Ascending aorta (tissue), 2 donors: ENCODE measurements at regions not wholly inside any gene's neighbourhood (a gene's known extent, or its start where the extent isn't known, plus 50 kb on each side); places are given as distances from the start of the nearest gene placed in this dataset.

Experiments used
- DNase-seq, 2 donors: peaks; one replicate each; pipeline ENCODE4 v3.0.0-alpha.2; 2019; ENCODE audit warnings: low spot score in 2 of 2
- H3K27ac ChIP-seq, 2 donors: fragments of 200-600 bp; sonication (generic); one replicate each; pipeline ENCODE4 v1.5.1; 2016 to 2017; ENCODE audit warnings: mild to moderate bottlenecking in 1 of 2
- H3K27me3 ChIP-seq: fragments of 200-600 bp; sonication (generic); one replicate; pipeline ENCODE4 v1.5.1; 2017
- H3K36me3 ChIP-seq, 2 donors: fragments of 200-600 bp; sonication (generic); one replicate each; pipeline ENCODE4 v1.5.1; 2016
- H3K4me1 ChIP-seq, 2 donors: fragments of 200-600 bp; sonication (generic); one replicate each; pipeline ENCODE4 v1.5.1; 2016 to 2017; ENCODE audit warnings: mild to moderate bottlenecking in 1 of 2
- H3K4me3 ChIP-seq, 2 donors: fragments of 200-600 bp; sonication (generic); one replicate each; pipeline ENCODE4 v1.5.1; 2016 to 2017; ENCODE audit warnings: mild to moderate bottlenecking in 1 of 2
- H3K9me3 ChIP-seq, 2 donors: fragments of 200-600 bp; sonication (generic); one replicate each; pipeline ENCODE4 v1.5.1; 2016
- intact Hi-C: fragments of 100-400 bp; cut with DNase I; formaldehyde crosslinking; loops from one replicate; pipeline ENCODE4 v1.15.1; 2023
- TF ChIP-seq, protein P1 (sequence below), 3 experiments: fragments of 200-600 bp in 2 of 3; fragments of 450-650 bp in 1 of 3; sonication (generic) in 2 of 3; IDR thresholded peaks; one replicate each; pipeline ENCODE4 v1.5.1; 2016 to 2019; ENCODE audit warnings: antibody characterized with exemption in 3 of 3, mild to moderate bottlenecking in 1 of 3, moderate library complexity in 1 of 3

GRCh38 chr10:30215141-30215540 lies 133.9 kb downstream of the MTPAP start:
- TF ChIP-seq, protein P1, sequence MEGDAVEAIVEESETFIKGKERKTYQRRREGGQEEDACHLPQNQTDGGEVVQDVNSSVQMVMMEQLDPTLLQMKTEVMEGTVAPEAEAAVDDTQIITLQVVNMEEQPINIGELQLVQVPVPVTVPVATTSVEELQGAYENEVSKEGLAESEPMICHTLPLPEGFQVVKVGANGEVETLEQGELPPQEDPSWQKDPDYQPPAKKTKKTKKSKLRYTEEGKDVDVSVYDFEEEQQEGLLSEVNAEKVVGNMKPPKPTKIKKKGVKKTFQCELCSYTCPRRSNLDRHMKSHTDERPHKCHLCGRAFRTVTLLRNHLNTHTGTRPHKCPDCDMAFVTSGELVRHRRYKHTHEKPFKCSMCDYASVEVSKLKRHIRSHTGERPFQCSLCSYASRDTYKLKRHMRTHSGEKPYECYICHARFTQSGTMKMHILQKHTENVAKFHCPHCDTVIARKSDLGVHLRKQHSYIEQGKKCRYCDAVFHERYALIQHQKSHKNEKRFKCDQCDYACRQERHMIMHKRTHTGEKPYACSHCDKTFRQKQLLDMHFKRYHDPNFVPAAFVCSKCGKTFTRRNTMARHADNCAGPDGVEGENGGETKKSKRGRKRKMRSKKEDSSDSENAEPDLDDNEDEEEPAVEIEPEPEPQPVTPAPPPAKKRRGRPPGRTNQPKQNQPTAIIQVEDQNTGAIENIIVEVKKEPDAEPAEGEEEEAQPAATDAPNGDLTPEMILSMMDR (IDR thresholded peaks at IDR 0.05): no peak
- Histone ChIP-seq H3K4me3 (no peak overlapping the region), H3K27ac (peak overlapping the region in 1 of 2 donors; percentile 3)

DNA sequence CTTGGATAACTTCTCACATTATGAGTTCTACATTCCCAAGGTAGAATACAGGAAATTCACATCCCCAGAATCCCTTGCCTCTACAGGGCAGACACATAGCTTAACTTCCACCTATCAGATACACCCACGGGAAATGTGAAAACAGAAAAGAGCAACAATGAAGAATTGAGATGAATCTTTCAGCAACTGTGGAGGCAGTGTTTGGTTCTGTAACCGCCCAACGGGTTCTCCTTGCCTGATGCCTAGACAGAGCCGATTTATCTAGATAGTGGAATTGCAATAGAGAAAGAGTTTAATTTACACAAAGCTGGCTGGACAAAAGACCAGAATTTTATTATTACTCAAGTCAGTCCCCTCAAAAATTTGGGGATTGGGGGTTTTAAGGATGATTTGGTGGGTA lies 138.8 kb downstream of the MTPAP start:
- TF ChIP-seq, protein P1 (IDR thresholded peaks at IDR 0.05): no peak
- Histone ChIP-seq H3K4me3 (no peak overlapping the region), H3K36me3 (no peaks in the 10 kb centered on the region), H3K9me3 (no peaks in the 10 kb centered on the region), H3K27ac (no peak overlapping the region), H3K27me3 (no peaks in the 10 kb centered on the region), H3K4me1 (no peaks in the 10 kb centered on the region)
- DNase-seq: no peak
- intact Hi-C loops: no loop called here

More at GRCh38 chr10:30215141-30215540, 133.9 kb downstream of the MTPAP start:
- Histone ChIP-seq H3K9me3 (no peaks in the 10 kb centered on the region), H3K4me1 (peaks cover 0 to 3% of the 10 kb centered on the region in 2 donors), H3K36me3 (no peaks in the 10 kb centered on the region), H3K27me3 (no peaks in the 10 kb centered on the region)
- no peak for DNase-seq
- intact Hi-C loops: no loop called here

DNA sequence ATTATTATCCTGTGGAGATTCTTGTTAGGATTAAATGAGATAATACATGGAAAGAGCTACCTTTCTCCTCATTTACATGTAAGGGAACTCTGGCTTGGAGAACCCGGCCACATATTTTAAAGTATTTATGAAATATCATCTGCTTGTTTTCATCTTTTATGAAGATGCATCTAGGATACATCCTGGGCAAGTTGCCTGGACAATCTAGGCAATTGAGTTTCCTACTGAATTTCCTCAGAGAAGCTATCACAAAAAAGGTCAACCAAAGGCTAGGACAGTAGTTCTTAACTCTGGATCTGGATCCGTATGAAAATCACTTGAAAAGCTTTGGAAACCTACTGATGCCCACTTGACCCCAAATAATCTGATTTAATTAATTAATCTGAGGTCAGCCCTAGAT lies 140.7 kb downstream of the MTPAP start:
- H3K27ac ChIP-seq: no peak overlapping the region
- no peaks in the 10 kb centered on the region for H3K36me3 ChIP-seq
- no peak overlapping the region for H3K4me3 ChIP-seq
- H3K9me3 ChIP-seq: no peaks in the 10 kb centered on the region
- no peak for DNase-seq
- H3K4me1 ChIP-seq: no peaks in the 10 kb centered on the region
- TF ChIP-seq, protein P1 (IDR thresholded peaks at IDR 0.05): no peak
- no peaks in the 10 kb centered on the region for H3K27me3 ChIP-seq
- intact Hi-C loops: no loop called here

DNA sequence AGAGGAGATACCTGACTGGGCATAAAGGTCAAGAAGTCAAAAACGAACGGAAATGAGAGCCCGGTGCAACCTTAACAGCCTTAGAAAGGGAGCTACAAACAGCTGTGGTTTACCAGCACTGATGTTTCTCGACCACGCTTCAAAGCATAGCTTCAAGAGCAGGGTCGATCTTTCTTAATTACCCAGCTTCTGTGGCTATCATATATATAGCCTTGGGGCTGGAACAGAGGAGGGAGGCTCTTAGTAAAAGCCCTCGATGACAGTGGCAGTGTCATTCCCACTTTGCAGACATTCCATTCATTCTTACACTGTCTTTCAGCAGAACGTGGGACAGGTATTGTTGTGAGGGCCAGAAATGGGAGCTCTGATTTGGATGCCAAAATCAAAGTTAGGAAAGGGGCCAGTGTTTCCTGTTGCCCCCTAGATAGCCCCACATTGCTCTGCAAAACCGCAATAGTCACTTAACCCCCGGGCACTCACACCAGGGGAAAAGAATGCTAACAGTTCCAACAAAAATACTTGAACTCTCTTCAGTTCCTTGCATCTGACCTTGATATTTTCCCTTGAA lies 141.5 kb downstream of the MTPAP start:
- intact Hi-C loops: no loop called here
- no peak overlapping the region for H3K27ac ChIP-seq

DNA sequence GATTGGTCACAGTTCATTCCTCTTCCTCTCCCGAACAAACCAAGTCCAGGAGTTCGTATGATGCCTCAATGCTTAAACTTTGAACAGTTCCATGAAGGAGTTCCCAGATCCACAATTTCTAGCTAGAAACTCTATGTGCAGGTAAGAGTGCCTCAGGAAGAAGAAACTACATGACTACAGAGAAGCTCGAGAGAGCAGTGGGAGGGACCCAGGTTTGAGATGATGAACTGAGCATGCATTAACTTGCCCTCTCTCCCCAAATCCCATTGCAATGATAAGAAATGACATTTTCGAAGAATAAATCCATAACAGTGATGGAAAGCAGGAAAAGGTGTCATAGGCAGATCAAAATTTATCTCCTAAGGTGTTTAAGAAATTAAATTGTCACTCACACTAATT lies 140.6 kb upstream of the JCAD start:
- no peaks in the 10 kb centered on the region for H3K9me3 ChIP-seq
- no peak for DNase-seq
- TF ChIP-seq, protein P1 (IDR thresholded peaks at IDR 0.05): no peak
- H3K27ac ChIP-seq: no peak overlapping the region
- no peaks in the 10 kb centered on the region for H3K36me3 ChIP-seq
- no peaks in the 10 kb centered on the region for H3K4me1 ChIP-seq
- no peaks in the 10 kb centered on the region for H3K27me3 ChIP-seq
- intact Hi-C loops: no loop called here
- no peak overlapping the region for H3K4me3 ChIP-seq

More for the DNA sequence above, 141.5 kb downstream of the MTPAP start:
- no peaks in the 10 kb centered on the region for H3K36me3 ChIP-seq
- H3K27me3 ChIP-seq: no peaks in the 10 kb centered on the region
- H3K9me3 ChIP-seq: no peaks in the 10 kb centered on the region
- TF ChIP-seq, protein P1 (IDR thresholded peaks at IDR 0.05): no peak
- no peak overlapping the region for H3K4me3 ChIP-seq
- DNase-seq: no peak
- no peaks in the 10 kb centered on the region for H3K4me1 ChIP-seq
